Naive thymus-derived CD4-positive, alpha-beta T cell (primary cell): ENCODE measurements at regions not wholly inside any gene's neighbourhood (a gene's known extent, or its start where the extent isn't known, plus 50 kb on each side); places are given as distances from the start of the nearest gene placed in this dataset.
"Not testable (repeated sequence)": the region's sequence is repeated elsewhere in the genome, so short reads cannot be mapped to it uniquely, and the experiment has no call there.

Experiments
- ATAC-seq: fragments of 150-1000 bp; cut with Tn5 transposase; 2 replicates; pipeline ENCODE4 v1.10.0; 2021; ENCODE audit warnings: mild to moderate bottlenecking, moderate library complexity
- CTCF ChIA-PET: fragments of 350-600 bp; sonication (Branson Sonifier 250); formaldehyde crosslinking; loops from one replicate; lab custom pipeline; 2021; ENCODE audit warnings: antibody characterized with exemption; lab: Charles Lee
- POLR2A ChIA-PET: fragments of 350-600 bp; sonication (Branson Sonifier 250); formaldehyde crosslinking; loops from one replicate; lab custom pipeline; 2021; ENCODE audit warnings: antibody characterized with exemption, inconsistent platforms; lab: Charles Lee
- DNase-seq, 9 donors: peaks; one replicate each; pipeline versions ENCODE4 v3.0.0 to v3.0.0-alpha.2; 2020 to 2022; ENCODE audit warnings: mixed read lengths in 1 of 9
- H3K27ac ChIP-seq: one replicate; pipeline ENCODE4 v1.7.0; 2013; ENCODE audit warnings: mild to moderate bottlenecking, low read depth, low read length, moderate library complexity
- H3K27me3 ChIP-seq, 2 donors: one replicate each; pipeline ENCODE4 v1.7.0; 2013; ENCODE audit warnings: low read length in 2 of 2, mild to moderate bottlenecking in 2 of 2, moderate library complexity in 2 of 2; ENCODE audit not compliant: control insufficient read depth in 2 of 2, insufficient read depth in 2 of 2
- H3K36me3 ChIP-seq, 3 experiments: 1 replicate in 2 of 3; 2 replicates in 1 of 3; pipeline ENCODE4 v1.7.0; 2013; ENCODE audit warnings: low read length in 3 of 3, mild to moderate bottlenecking in 3 of 3, moderate library complexity in 1 of 3; ENCODE audit not compliant: insufficient read depth in 3 of 3, control insufficient read depth in 2 of 3
- H3K4me1 ChIP-seq, 2 donors: one replicate each; pipeline ENCODE4 v1.7.0; 2013; ENCODE audit warnings: low read length in 2 of 2, mild to moderate bottlenecking in 2 of 2, moderate library complexity in 1 of 2; ENCODE audit not compliant: control insufficient read depth in 2 of 2, insufficient read depth in 2 of 2
- H3K4me3 ChIP-seq: 2 replicates; pipeline ENCODE4 v1.7.0; 2013; ENCODE audit warnings: mild to moderate bottlenecking, low read length
- H3K9me3 ChIP-seq, 3 experiments: 1 replicate in 2 of 3; 2 replicates in 1 of 3; pipeline ENCODE4 v1.7.0; 2013; ENCODE audit warnings: low read length in 3 of 3; ENCODE audit not compliant: control insufficient read depth in 2 of 3
- H3K27ac Mint-ChIP-seq, 9 donors: one replicate each; pipeline ENCODE4 v1.8.0; 2020 to 2022; ENCODE audit warnings: mixed read lengths in 9 of 9, mild to moderate bottlenecking in 8 of 9, moderate library complexity in 5 of 9, inconsistent platforms in 2 of 9
- H3K27me3 Mint-ChIP-seq, 5 donors: one replicate each; pipeline ENCODE4 v1.8.0; 2021 to 2022; ENCODE audit warnings: mixed read lengths in 5 of 5, mild to moderate bottlenecking in 1 of 5
- H3K36me3 Mint-ChIP-seq, 5 donors: one replicate each; pipeline ENCODE4 v1.8.0; 2020 to 2022; ENCODE audit warnings: mixed read lengths in 5 of 5, mild to moderate bottlenecking in 3 of 5, inconsistent platforms in 1 of 5
- H3K4me1 Mint-ChIP-seq, 7 donors: one replicate each; pipeline ENCODE4 v1.8.0; 2020 to 2022; ENCODE audit warnings: mixed read lengths in 7 of 7, mild to moderate bottlenecking in 3 of 7, inconsistent platforms in 1 of 7
- H3K4me3 Mint-ChIP-seq, 10 donors: one replicate each; pipeline ENCODE4 v1.8.0; 2020 to 2022; ENCODE audit warnings: mild to moderate bottlenecking in 10 of 10, mixed read lengths in 10 of 10, moderate library complexity in 6 of 10, inconsistent platforms in 2 of 10
- H3K9me3 Mint-ChIP-seq, 11 donors: one replicate each; pipeline ENCODE4 v1.8.0; 2020 to 2022; ENCODE audit warnings: mixed read lengths in 11 of 11, mild to moderate bottlenecking in 4 of 11, inconsistent platforms in 1 of 11, moderate library complexity in 1 of 11
- intact Hi-C, 2 donors: fragments of 100-400 bp; cut with micrococcal nuclease; formaldehyde crosslinking; loops; one replicate each; pipeline ENCODE4 v1.15.1; 2023

GRCh38 chr3:140857993-140858392 is 83.6 kb upstream of the SLC25A36 start:
- ATAC-seq (no peak), DNase-seq (no peak)
- H3K4me3 Mint-ChIP-seq = no peak overlapping the region
- peaks cover 0 to 3% (median 0%) of the 10 kb centered on the region in 7 donors for H3K4me1 Mint-ChIP-seq
- H3K9me3 Mint-ChIP-seq = peaks cover 0 to 9% (median 0%) of the 10 kb centered on the region in 11 donors
- POLR2A ChIA-PET = no interaction called here
- H3K27me3 Mint-ChIP-seq = peaks cover 0 to 22% (median 12%) of the 10 kb centered on the region in 5 donors
- intact Hi-C loops = no loop called here
- Histone ChIP-seq H3K4me1 (no peaks in the 10 kb centered on the region), H3K9me3 (no peaks in the 10 kb centered on the region), H3K36me3 (no peaks in the 10 kb centered on the region), H3K4me3 (no peak overlapping the region), H3K27me3 (no peaks in the 10 kb centered on the region), H3K27ac (no peak overlapping the region)
- CTCF ChIA-PET = no interaction called here
- no peaks in the 10 kb centered on the region for H3K36me3 Mint-ChIP-seq
- no peak overlapping the region for H3K27ac Mint-ChIP-seq

- Mint-ChIP-seq H3K27me3 (peaks cover 1 to 14% (median 6%) of the 10 kb centered on the region in 5 donors), H3K9me3 (peaks cover 0 to 2% (median 0%) of the 10 kb centered on the region in 11 donors), H3K4me3 (no peak overlapping the region), H3K4me1 (peaks cover 0 to 4% (median 0%) of the 10 kb centered on the region in 7 donors), H3K36me3 (no peaks in the 10 kb centered on the region), H3K27ac (no peak overlapping the region)
- H3K4me3 ChIP-seq = no peak overlapping the region
- ATAC-seq (no peak), DNase-seq (no peak)
- ChIA-PET POLR2A (no interaction called here), CTCF (no interaction called here)
- H3K9me3 ChIP-seq = no peaks in the 10 kb centered on the region
- H3K27ac ChIP-seq = no peak overlapping the region
- no peaks in the 10 kb centered on the region for H3K36me3 ChIP-seq
- H3K27me3 ChIP-seq = no peaks in the 10 kb centered on the region
- no peaks in the 10 kb centered on the region for H3K4me1 ChIP-seq
- intact Hi-C loops = loop anchor here in 1 of 2 donors (5.0 kb wide), 1 partner anchor 1922 kb away; no protein-coding TSS in a partner anchor
Measured at GRCh38 chr3:140859592-140860336, 81.9 kb upstream of the SLC25A36 start.

- peaks cover 0 to 2% (median 0%) of the 10 kb centered on the region in 11 donors for H3K9me3 Mint-ChIP-seq
Measured at GRCh38 chr3:140863580-140864009, 78.0 kb upstream of the SLC25A36 start.

GRCh38 chr3:140870351-140870750 is 71.3 kb upstream of the SLC25A36 start:
- Histone ChIP-seq H3K4me1 (no peaks in the 10 kb centered on the region), H3K36me3 (no peaks in the 10 kb centered on the region), H3K27me3 (no peaks in the 10 kb centered on the region), H3K4me3 (no peak overlapping the region), H3K9me3 (no peaks in the 10 kb centered on the region), H3K27ac (no peak overlapping the region)
- H3K9me3 Mint-ChIP-seq = peaks cover 0 to 6% (median 0%) of the 10 kb centered on the region in 11 donors
- peaks cover 1 to 31% (median 12%) of the 10 kb centered on the region in 5 donors for H3K27me3 Mint-ChIP-seq
- no peaks in the 10 kb centered on the region for H3K36me3 Mint-ChIP-seq
- ATAC-seq (no peak), DNase-seq (no peak)
- POLR2A ChIA-PET = no interaction called here
- CTCF ChIA-PET = no interaction called here
- no peak overlapping the region for H3K4me3 Mint-ChIP-seq
- H3K4me1 Mint-ChIP-seq = no peaks in the 10 kb centered on the region
- H3K27ac Mint-ChIP-seq = no peak overlapping the region
- intact Hi-C loops = no loop called here

More at GRCh38 chr3:140863580-140864009, 78.0 kb upstream of the SLC25A36 start:
- ATAC-seq = no peak
- Histone ChIP-seq H3K4me1 (no peaks in the 10 kb centered on the region), H3K9me3 (no peaks in the 10 kb centered on the region), H3K27ac (no peak overlapping the region), H3K27me3 (no peaks in the 10 kb centered on the region), H3K36me3 (no peaks in the 10 kb centered on the region), H3K4me3 (no peak overlapping the region)
- Mint-ChIP-seq H3K4me1 (peaks cover 0 to 4% (median 0%) of the 10 kb centered on the region in 7 donors), H3K27ac (no peak overlapping the region), H3K27me3 (peaks cover 6 to 18% (median 11%) of the 10 kb centered on the region in 5 donors), H3K4me3 (no peak overlapping the region), H3K36me3 (no peaks in the 10 kb centered on the region)
- peak in 7 of 9 donors; percentile 5 to 56 (median 33) for DNase-seq
- ChIA-PET CTCF (interaction anchor here (0.7 kb wide), 1 partner anchor 1264 kb away, joined by 3 read pairs; no protein-coding TSS in a partner anchor), POLR2A (no interaction called here)
- intact Hi-C loops = loop anchor here (2.0 to 5.0 kb wide), 2 partner anchors 927 to 1926 kb away; no protein-coding TSS in a partner anchor

- ChIA-PET CTCF (interaction anchor here (1.7 kb wide), 1 partner anchor 27 kb away, joined by 3 read pairs; no protein-coding TSS in a partner anchor), POLR2A (no interaction called here)
Measured at GRCh38 chr3:140871022-140871421, 70.6 kb upstream of the SLC25A36 start.

GRCh38 chr3:140872165-140872564 is 69.5 kb upstream of the SLC25A36 start:
- H3K4me1 ChIP-seq, intact Hi-C loops, H3K27ac ChIP-seq, H3K36me3 ChIP-seq, H3K4me3 Mint-ChIP-seq, H3K4me3 ChIP-seq, H3K36me3 Mint-ChIP-seq, H3K9me3 ChIP-seq, H3K9me3 Mint-ChIP-seq, ATAC-seq, POLR2A ChIA-PET, H3K27me3 ChIP-seq, H3K4me1 Mint-ChIP-seq, H3K27ac Mint-ChIP-seq, DNase-seq: not testable (repeated sequence)
- H3K27me3 Mint-ChIP-seq = peaks cover 1 to 44% (median 20%) of the 10 kb centered on the region in 5 donors
- CTCF ChIA-PET = interaction anchor here (1.7 kb wide), 1 partner anchor 26 kb away, joined by 3 read pairs; no protein-coding TSS in a partner anchor

More at GRCh38 chr3:140871022-140871421, 70.6 kb upstream of the SLC25A36 start:
- H3K27ac Mint-ChIP-seq = no peak overlapping the region
- no peaks in the 10 kb centered on the region for H3K4me1 Mint-ChIP-seq
- intact Hi-C loops = no loop called here
- no peaks in the 10 kb centered on the region for H3K4me1 ChIP-seq
- ATAC-seq (no peak), DNase-seq (no peak)
- no peak overlapping the region for H3K4me3 Mint-ChIP-seq
- H3K27me3 Mint-ChIP-seq = peaks cover 1 to 34% (median 13%) of the 10 kb centered on the region in 5 donors
- no peak overlapping the region for H3K4me3 ChIP-seq
- no peaks in the 10 kb centered on the region for H3K27me3 ChIP-seq
- no peaks in the 10 kb centered on the region for H3K36me3 ChIP-seq
- peaks cover 0 to 6% (median 0%) of the 10 kb centered on the region in 11 donors for H3K9me3 Mint-ChIP-seq
- H3K27ac ChIP-seq = no peak overlapping the region
- no peaks in the 10 kb centered on the region for H3K36me3 Mint-ChIP-seq
- no peaks in the 10 kb centered on the region for H3K9me3 ChIP-seq
